PC-9 (cell line): ENCODE measurements at regions not wholly inside any gene's neighbourhood (a gene's known extent, or its start where the extent isn't known, plus 50 kb on each side); places are given as distances from the start of the nearest gene placed in this dataset.

ENCODE experiments used
- BruUV-seq: library from RNA; stranded (reverse); fragments of 400-500 nt; replicated peaks from 2 replicates; lab custom pipeline; 2021; lab: Mats Ljungman, UMichigan
- CTCF ChIA-PET: fragments of 300-600 bp; sonication (Branson Sonifier 250); formaldehyde crosslinking; loops from one replicate; lab custom pipeline; 2022; ENCODE audit warnings: antibody characterized with exemption; lab: Charles Lee
- POLR2A ChIA-PET: fragments of 300-600 bp; sonication (Branson Sonifier 250); formaldehyde crosslinking; loops from one replicate; lab custom pipeline; 2022; ENCODE audit warnings: antibody characterized with exemption; ENCODE audit not compliant: unreplicated experiment; lab: Charles Lee
- DNase-seq, 2 experiments: peaks; one replicate each; pipeline versions ENCODE4 v3.0.0 to v3.0.0-alpha.2; 2015 to 2022; ENCODE audit warnings: mixed read lengths in 1 of 2
- H2AFZ ChIP-seq: fragments of 200-600 bp; sonication (generic); 2 replicates; pipeline ENCODE4 v1.8.1; 2017; ENCODE audit warnings: antibody characterized with exemption
- H3F3A ChIP-seq: fragments of 200-600 bp; sonication (generic); 2 replicates; pipeline ENCODE4 v1.8.1; 2017; ENCODE audit warnings: antibody characterized with exemption, mild to moderate bottlenecking, low read depth; ENCODE audit not compliant: insufficient read depth
- H3K27ac ChIP-seq: fragments of 200-600 bp; sonication (generic); 2 replicates; pipeline ENCODE4 v1.6.1; 2016; ENCODE audit warnings: mixed run types
- H3K27me3 ChIP-seq: fragments of 200-600 bp; sonication (generic); 2 replicates; pipeline ENCODE4 v1.6.1; 2016; ENCODE audit warnings: low read depth, mixed run types; ENCODE audit not compliant: insufficient read depth
- H3K36me3 ChIP-seq: fragments of 200-600 bp; sonication (generic); 2 replicates; pipeline ENCODE4 v1.6.1; 2016; ENCODE audit warnings: low read depth, mixed run types
- H3K4me1 ChIP-seq: fragments of 200-600 bp; sonication (generic); replicated peaks from 2 replicates; pipeline ENCODE4 v1.6.1; 2016; ENCODE audit warnings: mixed run types; ENCODE audit not compliant: insufficient read depth
- H3K4me2 ChIP-seq: fragments of 200-600 bp; sonication (generic); 2 replicates; pipeline ENCODE4 v1.6.1; 2017; ENCODE audit warnings: mixed run types
- H3K4me3 ChIP-seq: fragments of 200-600 bp; sonication (generic); 2 replicates; pipeline ENCODE4 v1.6.1; 2016; ENCODE audit warnings: mixed run types
- H3K79me2 ChIP-seq: fragments of 200-600 bp; sonication (generic); 2 replicates; pipeline ENCODE4 v1.6.1; 2017; ENCODE audit warnings: low read depth, mixed run types
- H3K9me2 ChIP-seq: fragments of 200-600 bp; sonication (generic); 2 replicates; pipeline ENCODE4 v1.8.1; 2017; ENCODE audit warnings: mild to moderate bottlenecking; ENCODE audit not compliant: insufficient read depth
- H3K9me3 ChIP-seq: fragments of 200-600 bp; sonication (generic); 2 replicates; pipeline ENCODE4 v1.8.1; 2016; ENCODE audit warnings: low read depth; ENCODE audit not compliant: insufficient read depth
- H4K20me1 ChIP-seq: fragments of 200-600 bp; sonication (generic); 2 replicates; pipeline ENCODE4 v1.8.1; 2017; ENCODE audit not compliant: insufficient read depth
- CTCF ChIP-seq: fragments of 200-600 bp; sonication (generic); conservative IDR thresholded peaks from 2 replicates; pipeline ENCODE4 v1.6.1; 2017; ENCODE audit warnings: mixed run types, antibody characterized with exemption, mild to moderate bottlenecking, moderate library complexity
- EZH2 ChIP-seq: fragments of 200-600 bp; sonication (generic); IDR thresholded peaks from 2 replicates; pipeline ENCODE4 v1.8.0; 2017; ENCODE audit warnings: antibody characterized with exemption, low read depth
- intact Hi-C: fragments of 100-400 bp; cut with micrococcal nuclease; formaldehyde crosslinking; loops from one replicate; pipeline ENCODE4 v1.10.0; 2022; ENCODE audit not compliant: unreplicated experiment

- peak; percentile 63 to 79 for DNase-seq
- CTCF ChIA-PET = interaction anchor here (1.6 kb wide), 1 partner anchor 452 kb away, joined by 6 read pairs; no protein-coding TSS in a partner anchor
- Histone ChIP-seq H3K79me2 (no peaks in the 10 kb centered on the region), H3K36me3 (no peaks in the 10 kb centered on the region), H3K27ac (peak overlapping the region; percentile 25; the same call in 1 of the 2 replicates), H3K4me3 (no peak overlapping the region), H4K20me1 (no peaks in the 10 kb centered on the region), H3K4me2 (peak overlapping the region; percentile 10; the same call in 1 of the 2 replicates), H3K9me2 (no peaks in the 10 kb centered on the region), H3K4me1 (peaks cover 37% of the 10 kb centered on the region), H3K27me3 (no peaks in the 10 kb centered on the region), H3F3A (peaks cover 32% of the 10 kb centered on the region), H3K9me3 (peaks cover 10% of the 10 kb centered on the region; the same call in 1 of the 2 replicates), H2AFZ (no peak overlapping the region)
- intact Hi-C loops = loop anchor here (1.0 to 10.0 kb wide), 4 partner anchors 178 to 451 kb away; no protein-coding TSS in a partner anchor
- POLR2A ChIA-PET = interaction anchor here (0.6 to 0.7 kb wide), 3 partner anchors 196 to 459 kb away, joined by 5 to 23 read pairs (median 7); no protein-coding TSS in a partner anchor
- TF ChIP-seq CTCF (no peak), EZH2 (no peak)
- BruUV-seq = no TSS peak
Measured at GRCh38 chr15:95875121-95875643, 455.3 kb upstream of the NR2F2 start.

- intact Hi-C loops = no loop called here
- ChIA-PET POLR2A (interaction anchor here (0.7 kb wide), 1 partner anchor 477 kb away, joined by 6 read pairs; no protein-coding TSS in a partner anchor), CTCF (no interaction called here)
- no peak for DNase-seq
- Histone ChIP-seq H3F3A (peaks cover 9% of the 10 kb centered on the region; the same call in 1 of the 2 replicates), H2AFZ (no peak overlapping the region), H3K27me3 (no peaks in the 10 kb centered on the region), H3K4me3 (no peak overlapping the region), H4K20me1 (no peaks in the 10 kb centered on the region), H3K4me2 (no peak overlapping the region), H3K4me1 (peaks cover 9% of the 10 kb centered on the region; the same call in 1 of the 2 replicates), H3K9me2 (no peaks in the 10 kb centered on the region), H3K9me3 (peaks cover 5% of the 10 kb centered on the region; the same call in 1 of the 2 replicates), H3K27ac (no peak overlapping the region), H3K36me3 (no peaks in the 10 kb centered on the region), H3K79me2 (no peaks in the 10 kb centered on the region)
- no peak for TF ChIP-seq CTCF
- no peak for TF ChIP-seq EZH2
- BruUV-seq = no TSS peak
Measured at GRCh38 chr15:95880031-95880570, 450.4 kb upstream of the NR2F2 start.

- H3K9me2 ChIP-seq = no peaks in the 10 kb centered on the region
- peaks cover 5% of the 10 kb centered on the region; the same call in 1 of the 2 replicates for H3K9me3 ChIP-seq
- no TSS peak for BruUV-seq
- no peak overlapping the region for H3K4me2 ChIP-seq
- DNase-seq = no peak
- no peak for TF ChIP-seq CTCF
- TF ChIP-seq EZH2 = no peak
- ChIA-PET POLR2A (no interaction called here), CTCF (no interaction called here)
- no peaks in the 10 kb centered on the region for H3K79me2 ChIP-seq
- intact Hi-C loops = no loop called here
- H3K27ac ChIP-seq = no peak overlapping the region
- no peaks in the 10 kb centered on the region for H3K27me3 ChIP-seq
- H3K36me3 ChIP-seq = no peaks in the 10 kb centered on the region
- H3K4me3 ChIP-seq = no peak overlapping the region
- H3K4me1 ChIP-seq = peaks cover 4% of the 10 kb centered on the region; the same call in 1 of the 2 replicates
- no peak overlapping the region for H2AFZ ChIP-seq
- H3F3A ChIP-seq = peaks cover 3% of the 10 kb centered on the region; the same call in 1 of the 2 replicates
- H4K20me1 ChIP-seq = no peaks in the 10 kb centered on the region
Measured at GRCh38 chr15:95880630-95881029, 449.9 kb upstream of the NR2F2 start.
